GM12878 (cell line): ENCODE measurements at regions not wholly inside any gene's neighbourhood (a gene's known extent, or its start where the extent isn't known, plus 50 kb on each side); places are given as distances from the start of the nearest gene placed in this dataset.

ENCODE experiments used
- ATAC-seq: fragments of 200-7000 bp; cut with Tn5 transposase; 3 replicates; pipeline ENCODE4 v1.9.1; 2020; ENCODE audit warnings: mild to moderate bottlenecking, moderate library complexity
- BruUV-seq: library from RNA; stranded (reverse); fragments of 400-500 nt; replicated peaks from 2 replicates; lab custom pipeline; 2021; lab: Mats Ljungman, UMichigan
- CTCF ChIA-PET: fragments of 300-600 bp; sonication (Branson Sonifier 250); formaldehyde crosslinking; extraction: SDS; loops from one replicate; lab custom pipeline; 2021; ENCODE audit warnings: inconsistent platforms; lab: Yijun Ruan, JAX
- POLR2A ChIA-PET: fragments of 350-600 bp; formaldehyde crosslinking; extraction: SDS; loops from one replicate; lab custom pipeline; 2021; ENCODE audit warnings: inconsistent platforms; lab: Charles Lee
- RAD21 ChIA-PET: fragments of 300-600 bp; sonication (Branson Sonifier 250); formaldehyde crosslinking; loops from one replicate; lab custom pipeline; 2023; ENCODE audit warnings: antibody characterized with exemption; ENCODE audit not compliant: unreplicated experiment; lab: Charles Lee
- SMC1A ChIA-PET: fragments of 300-600 bp; sonication (Branson Sonifier 250); formaldehyde crosslinking; loops from one replicate; lab custom pipeline; 2023; ENCODE audit not compliant: unreplicated experiment, uncharacterized antibody; lab: Charles Lee
- DNase-seq: peaks from one replicate; pipeline ENCODE4 v3.0.0-alpha.2; 2011; ENCODE audit warnings: low read depth, low spot score
- FAIRE-seq: peaks from 3 replicates; lab custom pipeline; 2011; peaks lifted over from hg19 to GRCh38; lab: Jason Lieb, UNC
- H2AFZ ChIP-seq: 2 replicates; pipeline ENCODE4 v1.6.0; 2011; ENCODE audit warnings: low read depth, low read length, control low read depth; ENCODE audit not compliant: control insufficient read depth
- H3K27ac ChIP-seq: 2 replicates; pipeline ENCODE4 v1.5.1; 2011; ENCODE audit warnings: control low read depth; ENCODE audit not compliant: control insufficient read depth, insufficient read depth
- H3K27me3 ChIP-seq, 2 experiments: replicated peaks in 1 of 2; 2 replicates each; pipeline versions ENCODE4 v1.6.0 to v1.6.1; 2011; ENCODE audit warnings: low read length in 1 of 2; ENCODE audit not compliant: control insufficient read depth in 2 of 2, insufficient read depth in 2 of 2
- H3K36me3 ChIP-seq, 2 experiments: 2 replicates each; pipeline ENCODE4 v1.5.1; 2011; ENCODE audit warnings: low read length in 1 of 2; ENCODE audit not compliant: control insufficient read depth in 2 of 2, insufficient read depth in 2 of 2
- H3K4me1 ChIP-seq: 2 replicates; pipeline ENCODE4 v1.6.1; 2011; ENCODE audit warnings: mild to moderate bottlenecking, low read length, moderate library complexity, mixed read lengths; ENCODE audit not compliant: control insufficient read depth, insufficient read depth
- H3K4me2 ChIP-seq: 2 replicates; pipeline ENCODE4 v1.6.0; 2011; ENCODE audit warnings: control low read depth; ENCODE audit not compliant: control insufficient read depth, insufficient read depth
- H3K4me3 ChIP-seq: fragments of 200-600 bp; sonication (generic); 2 replicates; pipeline ENCODE4 v1.5.1; 2016
- H3K79me2 ChIP-seq: 2 replicates; pipeline ENCODE4 v1.6.0; 2011; ENCODE audit warnings: low read length; ENCODE audit not compliant: control insufficient read depth, insufficient read depth
- H3K9ac ChIP-seq: 2 replicates; pipeline ENCODE4 v1.8.0; 2011; ENCODE audit warnings: low read length, control low read depth, mixed read lengths; ENCODE audit not compliant: control insufficient read depth, insufficient read depth
- H3K9me3 ChIP-seq: replicated peaks from 3 replicates; pipeline ENCODE4 v1.5.1; 2011; ENCODE audit warnings: mild to moderate bottlenecking, low read length; ENCODE audit not compliant: control insufficient read depth, insufficient read depth
- H4K20me1 ChIP-seq: 2 replicates; pipeline ENCODE4 v1.6.0; 2011; ENCODE audit not compliant: control insufficient read depth, insufficient read depth
- E4F1 ChIP-seq: fragments of 450-650 bp; IDR thresholded peaks from 2 replicates; pipeline ENCODE4 v1.6.1; 2018; ENCODE audit warnings: borderline replicate concordance, mild to moderate bottlenecking; ENCODE audit not compliant: partially characterized antibody
- PRDM15 ChIP-seq: fragments of 450-650 bp; formaldehyde crosslinking; IDR thresholded peaks from 2 replicates; pipeline ENCODE4 v1.4.0; 2020; ENCODE audit warnings: mild to moderate bottlenecking, moderate library complexity
- WGBS: methylation state at CpG from one replicate; pipeline ENCODE4 v1.1.6; 2016; ENCODE audit warnings: low lambda C conversion rate; ENCODE audit not compliant: insufficient replicate concordance, insufficient coverage; ENCODE audit errors: missing lambda C conversion rate; 5-methylcytosine and 5-hydroxymethylcytosine counted together
- in situ Hi-C: fragments of 300-500 bp; cut with MboI; formaldehyde crosslinking; loops from 9 replicates; pipeline ENCODE4 v1.14.3; 2018; ENCODE audit warnings: mixed read lengths
- intact Hi-C: fragments of 100-400 bp; cut with micrococcal nuclease; formaldehyde crosslinking; loops from one replicate; pipeline ENCODE4 v1.14.2; 2022; ENCODE audit not compliant: unreplicated experiment

- TF ChIP-seq E4F1: no peak
- no peak for TF ChIP-seq PRDM15
- TF ChIP-seq, all 136 proteins: peak for 0
Observed at GRCh38 chr6:112437058-112437457, 89.9 kb downstream of the RFPL4B start.

More at GRCh38 chr6:112437058-112437457, 89.9 kb downstream of the RFPL4B start:
- Histone ChIP-seq H3K4me1 (no peaks in the 10 kb centered on the region), H2AFZ (no peak overlapping the region), H3K36me3 (no peaks in the 10 kb centered on the region), H3K9ac (no peak overlapping the region), H3K9me3 (no peaks in the 10 kb centered on the region), H3K4me2 (no peak overlapping the region), H3K79me2 (no peaks in the 10 kb centered on the region), H4K20me1 (no peaks in the 10 kb centered on the region), H3K27me3 (no peaks in the 10 kb centered on the region), H3K27ac (no peak overlapping the region), H3K4me3 (no peak overlapping the region)
- intact Hi-C loops: no loop called here
- ChIA-PET CTCF (no interaction called here), POLR2A (no interaction called here), SMC1A (no interaction called here), RAD21 (no interaction called here)
- 0% methylated on average over 1 of the region's 1 CpG for WGBS
- FAIRE-seq: no peak
- in situ Hi-C loops: no loop called here
- DNase-seq: no peak
- no TSS peak for BruUV-seq
- ATAC-seq: no peak
